Thyroid gland (tissue), 4 donors: ENCODE measurements at regions not wholly inside any gene's neighbourhood (a gene's known extent, or its start where the extent isn't known, plus 50 kb on each side); places are given as distances from the start of the nearest gene placed in this dataset.

ENCODE experiments used
- DNase-seq, 2 donors: peaks; one replicate each; pipeline ENCODE4 v3.0.0-alpha.2; 2019
- H3K27ac ChIP-seq, 3 donors: fragments of 200-600 bp; sonication (generic); 1 replicate in 2 of 3; 2 replicates in 1 of 3; pipeline ENCODE4 v1.5.1; 2016 to 2019; ENCODE audit warnings: mild to moderate bottlenecking in 1 of 3, moderate library complexity in 1 of 3
- H3K27me3 ChIP-seq: fragments of 200-600 bp; sonication (generic); one replicate; pipeline ENCODE4 v1.5.1; 2019
- H3K36me3 ChIP-seq, 2 donors: fragments of 200-600 bp; sonication (generic); one replicate each; pipeline ENCODE4 v1.5.1; 2016 to 2019
- H3K4me1 ChIP-seq, 2 donors: fragments of 200-600 bp; sonication (generic); one replicate each; pipeline ENCODE4 v1.5.1; 2017 to 2019
- H3K4me3 ChIP-seq, 3 donors: fragments of 200-600 bp; sonication (generic); replicated peaks in 1 of 3; 1 replicate in 2 of 3; 2 replicates in 1 of 3; pipeline ENCODE4 v1.5.1; 2016; ENCODE audit warnings: mild to moderate bottlenecking in 1 of 3
- H3K9me3 ChIP-seq: fragments of 200-600 bp; sonication (generic); one replicate; pipeline ENCODE4 v1.5.1; 2017
- CTCF ChIP-seq, 6 experiments: fragments of 200-600 bp in 3 of 6; fragments of 450-650 bp in 3 of 6; sonication (generic) in 3 of 6; IDR thresholded peaks; one replicate each; pipeline ENCODE4 v1.5.1; 2016 to 2019; ENCODE audit warnings: antibody characterized with exemption in 6 of 6, mild to moderate bottlenecking in 2 of 6, inconsistent platforms in 1 of 6, moderate library complexity in 1 of 6
- POLR2A ChIP-seq, 2 donors: fragments of 450-650 bp; IDR thresholded peaks; one replicate each; pipeline ENCODE4 v1.6.1; 2017; ENCODE audit warnings: antibody characterized with exemption in 2 of 2, mild to moderate bottlenecking in 2 of 2, moderate library complexity in 1 of 2
- WGBS, 2 donors: methylation state at CpG; one replicate each; pipeline ENCODE4 v1.1.5; 2017; 5-methylcytosine and 5-hydroxymethylcytosine counted together
- intact Hi-C: fragments of 100-400 bp; cut with DNase I; formaldehyde crosslinking; loops from one replicate; pipeline ENCODE4 v1.15.1; 2023

DNA sequence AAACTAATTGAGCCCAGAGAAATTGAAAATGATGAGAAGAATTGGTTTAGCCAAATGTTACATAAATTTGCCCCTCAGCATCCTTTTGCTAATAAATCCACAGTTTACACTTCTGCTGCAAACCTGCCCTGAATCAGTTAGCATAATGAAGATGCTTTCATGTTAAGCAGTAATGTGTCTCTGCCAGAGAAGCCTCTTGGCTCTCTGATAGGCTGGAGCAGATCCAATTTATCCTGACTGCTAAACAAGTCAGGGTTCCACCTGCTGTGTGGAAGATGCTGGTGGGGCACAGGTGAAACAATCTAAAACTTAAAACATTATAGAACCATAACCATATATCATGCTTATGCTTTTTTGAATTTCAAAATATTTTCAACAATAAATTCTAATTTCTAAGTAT lies 946.8 kb downstream of the OTOL1 start:
- Histone ChIP-seq H3K4me3 (no peak overlapping the region), H3K27me3 (no peaks in the 10 kb centered on the region), H3K4me1 (no peaks in the 10 kb centered on the region), H3K36me3 (no peaks in the 10 kb centered on the region), H3K9me3 (no peaks in the 10 kb centered on the region), H3K27ac (no peak overlapping the region)
- no peak for DNase-seq
- TF ChIP-seq CTCF (IDR thresholded peaks at IDR 0.05) = no peak
- no peak for TF ChIP-seq POLR2A (IDR thresholded peaks at IDR 0.05)
- intact Hi-C loops = no loop called here

DNA sequence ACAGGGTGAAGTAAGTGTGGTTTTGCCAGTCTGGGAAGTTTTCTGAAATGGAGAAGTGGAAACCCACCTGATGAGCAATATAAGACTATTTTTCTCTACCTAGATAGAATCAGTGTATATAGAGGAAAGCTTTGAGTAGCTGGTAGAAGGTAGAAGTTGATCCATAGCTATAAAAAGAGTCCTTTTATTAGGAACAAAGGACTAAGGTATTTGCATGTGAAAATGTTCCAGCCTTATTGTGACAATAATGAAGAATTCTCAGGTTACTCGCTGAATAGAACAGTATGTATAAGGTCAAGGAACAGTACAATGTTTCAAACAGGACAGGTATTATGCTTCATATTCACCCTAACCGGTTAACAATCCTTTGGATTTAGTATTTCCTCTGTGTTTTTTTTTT lies 972.2 kb downstream of the OTOL1 start:
- H3K4me3 ChIP-seq = no peak overlapping the region
- intact Hi-C loops = no loop called here
- H3K9me3 ChIP-seq = no peaks in the 10 kb centered on the region
- H3K36me3 ChIP-seq = no peaks in the 10 kb centered on the region
- H3K27me3 ChIP-seq = no peaks in the 10 kb centered on the region
- no peaks in the 10 kb centered on the region for H3K4me1 ChIP-seq
- TF ChIP-seq POLR2A (IDR thresholded peaks at IDR 0.05) = no peak
- no peak for TF ChIP-seq CTCF (IDR thresholded peaks at IDR 0.05)
- 88 to 95% methylated on average over 2 of the region's 2 CpGs for WGBS, 2 donors
- no peak for DNase-seq
- no peak overlapping the region for H3K27ac ChIP-seq

GRCh38 chr3:162487138-162487537 lies 990.5 kb downstream of the OTOL1 start:
- no peaks in the 10 kb centered on the region for H3K27me3 ChIP-seq
- no peaks in the 10 kb centered on the region for H3K9me3 ChIP-seq
- no peaks in the 10 kb centered on the region for H3K36me3 ChIP-seq
- no peaks in the 10 kb centered on the region for H3K4me1 ChIP-seq
- H3K4me3 ChIP-seq = no peak overlapping the region
- TF ChIP-seq POLR2A (IDR thresholded peaks at IDR 0.05) = no peak
- TF ChIP-seq CTCF (IDR thresholded peaks at IDR 0.05) = no peak
- intact Hi-C loops = no loop called here
- H3K27ac ChIP-seq = no peak overlapping the region
- WGBS, 2 donors = 96% methylated on average over 1 of the region's 1 CpG
- DNase-seq = no peak

DNA sequence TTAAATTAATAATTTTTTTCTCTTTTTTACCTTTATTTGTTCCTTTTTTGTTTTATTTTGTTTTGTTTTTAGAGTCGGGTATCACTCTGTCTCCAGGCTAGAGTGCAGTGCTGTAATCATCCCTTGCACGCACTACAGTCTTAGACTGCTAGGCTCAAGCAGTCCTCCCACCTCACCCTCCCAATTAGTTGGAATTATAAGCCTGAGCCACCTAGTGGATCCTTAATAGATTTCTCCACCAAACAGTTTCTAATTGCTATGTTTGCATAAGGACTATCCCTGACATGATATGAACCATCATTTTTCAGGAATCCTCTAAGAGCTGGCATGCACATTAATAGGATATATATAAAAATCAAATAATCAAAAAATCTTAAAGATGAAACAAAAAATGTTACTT lies 993.2 kb downstream of the OTOL1 start:
- no peak overlapping the region for H3K27ac ChIP-seq
- no peaks in the 10 kb centered on the region for H3K36me3 ChIP-seq
- no peaks in the 10 kb centered on the region for H3K27me3 ChIP-seq
- no peaks in the 10 kb centered on the region for H3K9me3 ChIP-seq
- no peak for DNase-seq
- intact Hi-C loops = no loop called here
- TF ChIP-seq CTCF (IDR thresholded peaks at IDR 0.05) = no peak
- TF ChIP-seq POLR2A (IDR thresholded peaks at IDR 0.05) = no peak
- no peak overlapping the region for H3K4me3 ChIP-seq
- no peaks in the 10 kb centered on the region for H3K4me1 ChIP-seq
- WGBS, 2 donors = 53 to 76% methylated on average over 2 of the region's 2 CpGs

GRCh38 chr3:162491952-162492351 lies 995.3 kb downstream of the OTOL1 start:
- no peak for DNase-seq
- Histone ChIP-seq H3K4me3 (no peak overlapping the region), H3K27me3 (no peaks in the 10 kb centered on the region), H3K9me3 (no peaks in the 10 kb centered on the region), H3K36me3 (no peaks in the 10 kb centered on the region), H3K4me1 (no peaks in the 10 kb centered on the region), H3K27ac (no peak overlapping the region)
- 71 to 76% methylated on average over 1 of the region's 1 CpG for WGBS, 2 donors
- intact Hi-C loops = no loop called here
- TF ChIP-seq POLR2A (IDR thresholded peaks at IDR 0.05) (no peak), CTCF (IDR thresholded peaks at IDR 0.05) (no peak)
